ENCODE measurements at regions not wholly inside any gene's neighbourhood (a gene's known extent, or its start where the extent isn't known, plus 50 kb on each side); places are given as distances from the start of the nearest gene placed in this dataset.

GRCh38 chr7:79787096-79787495 lies 333.6 kb upstream of the MAGI2 start:
- TF ChIP-seq POLR2A (IDR thresholded peaks at IDR 0.05; ENCODE audit: low read depth, low read length): no peak
- TF ChIP-seq POLR2AphosphoS5 (IDR thresholded peaks at IDR 0.05; ENCODE audit: low read depth, low read length): no peak
- TF ChIP-seq TAF1 (IDR thresholded peaks at IDR 0.05; ENCODE audit: borderline replicate concordance, low read depth, low read length): no peak

Data from GM12892 (cell line).